ENCODE measurements at regions not wholly inside any gene's neighbourhood (a gene's known extent, or its start where the extent isn't known, plus 50 kb on each side); places are given as distances from the start of the nearest gene placed in this dataset.

GRCh38 chr5:4947106-4947505 lies 193.0 kb upstream of the ADAMTS16 start:
- DNase-seq (ENCODE audit: low read depth, low spot score) = no peak
- in situ Hi-C loops (cut with HindIII; ENCODE audit: low sequenced_read_pairs) = no loop called here
- H3K4me3 ChIP-seq (ENCODE audit: low read depth, low read length) = no peak overlapping the region
- TF ChIP-seq CTCF (IDR thresholded peaks at IDR 0.05; ENCODE audit: low read depth, low read length) = no peak

GRCh38 chr5:4947893-4948536 lies 192.1 kb upstream of the ADAMTS16 start:
- H3K4me3 ChIP-seq (ENCODE audit: low read depth, low read length) = no peak overlapping the region
- DNase-seq (ENCODE audit: low read depth, low spot score) = no peak
- TF ChIP-seq CTCF (IDR thresholded peaks at IDR 0.05; ENCODE audit: low read depth, low read length) = no peak
- in situ Hi-C loops (cut with HindIII; ENCODE audit: low sequenced_read_pairs) = no loop called here

GRCh38 chr5:4949108-4949507 lies 191.0 kb upstream of the ADAMTS16 start:
- no peak for DNase-seq (ENCODE audit: low read depth, low spot score)
- in situ Hi-C loops (cut with HindIII; ENCODE audit: low sequenced_read_pairs) = no loop called here
- no peak overlapping the region for H3K4me3 ChIP-seq (ENCODE audit: low read depth, low read length)
- TF ChIP-seq CTCF (IDR thresholded peaks at IDR 0.05; ENCODE audit: low read depth, low read length) = no peak

GRCh38 chr5:4953576-4953975 lies 186.6 kb upstream of the ADAMTS16 start:
- no peak overlapping the region for H3K4me3 ChIP-seq (ENCODE audit: low read depth, low read length)
- in situ Hi-C loops (cut with HindIII; ENCODE audit: low sequenced_read_pairs) = no loop called here
- no peak for DNase-seq (ENCODE audit: low read depth, low spot score)
- TF ChIP-seq CTCF (IDR thresholded peaks at IDR 0.05; ENCODE audit: low read depth, low read length) = no peak

- TF ChIP-seq CTCF (IDR thresholded peaks at IDR 0.05; ENCODE audit: low read depth, low read length) = no peak
- DNase-seq (ENCODE audit: low read depth, low spot score) = no peak
- in situ Hi-C loops (cut with HindIII; ENCODE audit: low sequenced_read_pairs) = no loop called here
- H3K4me3 ChIP-seq (ENCODE audit: low read depth, low read length) = no peak overlapping the region
Measured at GRCh38 chr5:4954048-4954447, 186.1 kb upstream of the ADAMTS16 start.

- in situ Hi-C loops (cut with HindIII; ENCODE audit: low sequenced_read_pairs) = no loop called here
- no peak for TF ChIP-seq CTCF (IDR thresholded peaks at IDR 0.05; ENCODE audit: low read depth, low read length)
- DNase-seq (ENCODE audit: low read depth, low spot score) = no peak
- H3K4me3 ChIP-seq (ENCODE audit: low read depth, low read length) = no peak overlapping the region
Measured at GRCh38 chr5:4963265-4963664, 176.9 kb upstream of the ADAMTS16 start.

Measured in astrocyte of the spinal cord (primary cell).